Activated CD8-positive, alpha-beta memory T cell treated with anti-CD3 and anti-CD28 coated beads, Interleukin-2, amount 50 U/mL, for 4 hours (primary cell): ENCODE measurements at regions not wholly inside any gene's neighbourhood (a gene's known extent, or its start where the extent isn't known, plus 50 kb on each side); places are given as distances from the start of the nearest gene placed in this dataset.

ENCODE experiments used
- DNase-seq: peaks from one replicate; pipeline ENCODE4 v3.0.0-alpha.2; 2020

DNA sequence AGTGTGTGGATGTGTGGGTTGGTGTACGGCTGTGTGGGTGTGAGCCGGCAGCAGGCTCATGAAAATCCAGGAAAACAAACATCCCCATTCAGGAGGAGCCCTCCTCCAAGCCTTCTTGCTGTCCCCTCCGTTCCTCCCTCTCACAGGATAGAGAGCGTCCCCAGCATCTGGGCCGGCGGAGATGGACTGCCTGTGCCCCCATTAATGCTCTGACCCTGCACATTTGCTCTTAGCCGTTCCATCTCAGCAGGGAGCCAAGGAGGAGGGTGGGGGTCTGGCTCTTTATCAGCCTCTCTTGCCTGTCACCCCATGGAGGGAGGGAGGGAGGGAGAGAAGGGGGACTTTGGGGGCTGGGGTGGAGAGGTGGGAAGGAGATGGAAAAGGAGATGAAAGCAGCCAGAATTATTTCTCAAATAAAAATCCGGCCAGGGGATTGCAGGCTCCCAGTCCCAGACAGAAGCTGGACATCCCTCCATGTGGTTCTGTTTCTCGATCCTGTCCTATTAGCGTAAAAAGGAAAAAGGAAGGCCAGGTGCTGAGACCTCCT lies 240.0 kb upstream of the ZFHX3 start:
- no peak for DNase-seq

GRCh38 chr16:73286346-73287267 lies 238.7 kb upstream of the ZFHX3 start:
- DNase-seq: no peak

- no peak for DNase-seq
Observed at GRCh38 chr16:73285436-73286201, 237.7 kb upstream of the ZFHX3 start.

DNA sequence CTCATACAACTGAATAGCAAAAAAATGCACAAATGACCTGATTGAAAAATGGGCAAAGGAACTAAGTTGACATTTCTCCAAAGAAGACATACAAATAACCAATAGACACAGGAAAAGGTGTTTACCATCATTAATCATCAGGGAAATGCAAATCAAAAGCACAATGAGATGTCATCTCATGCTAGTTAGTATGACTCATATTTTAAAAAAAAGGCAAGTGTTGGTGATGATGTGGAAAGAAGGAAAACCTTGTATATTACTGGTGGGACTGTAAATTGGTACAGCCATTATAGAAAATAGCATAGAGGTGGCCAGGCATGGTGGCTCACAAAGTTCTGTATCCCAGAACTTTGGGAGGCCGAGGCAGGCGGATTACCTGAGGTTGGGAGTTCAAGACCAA lies 232.5 kb upstream of the ZFHX3 start:
- DNase-seq: no peak

DNA sequence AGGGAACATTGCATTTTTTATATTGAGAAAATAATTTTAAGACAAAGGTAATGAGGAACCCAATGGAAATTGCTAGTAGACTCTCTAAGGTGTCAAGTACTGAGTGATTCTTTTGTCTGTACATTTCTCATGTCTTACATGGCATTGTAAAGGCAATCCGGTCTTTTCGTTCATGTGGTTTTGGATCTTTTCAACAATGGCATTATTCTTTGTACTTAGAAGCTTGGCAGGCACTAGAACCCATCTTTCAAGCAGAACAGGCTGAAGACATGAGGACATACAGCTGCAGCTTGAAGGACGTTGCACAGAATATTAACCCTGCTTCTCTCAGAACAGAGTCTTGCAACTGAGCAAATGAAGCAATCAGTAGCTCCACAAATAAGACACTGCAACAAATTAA lies 231.5 kb upstream of the ZFHX3 start:
- no peak for DNase-seq

DNA sequence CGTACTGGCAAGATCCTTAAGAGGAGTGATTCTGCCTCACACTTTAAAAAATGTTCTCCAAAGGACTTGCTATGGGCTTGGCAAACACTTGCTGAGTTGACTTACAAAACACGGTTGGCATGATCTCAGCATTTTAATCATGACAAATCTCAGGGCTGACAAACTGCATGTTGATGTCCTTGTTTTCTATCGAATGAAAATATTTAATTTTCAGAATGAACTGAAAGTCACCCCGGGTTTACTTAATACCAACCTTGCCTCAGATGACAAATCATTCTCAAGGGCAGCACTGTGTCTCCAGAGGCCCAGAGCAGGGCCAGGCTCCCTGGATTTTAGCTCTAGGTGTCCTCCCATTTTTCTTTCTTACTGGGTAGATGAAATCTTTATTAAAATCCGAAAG lies 229.1 kb upstream of the ZFHX3 start:
- no peak for DNase-seq

- no peak for DNase-seq
Observed at GRCh38 chr16:73275448-73275847, 227.5 kb upstream of the ZFHX3 start.

GRCh38 chr16:73275024-73275423 lies 227.1 kb upstream of the ZFHX3 start:
- DNase-seq: no peak

GRCh38 chr16:73274140-73274539 lies 226.2 kb upstream of the ZFHX3 start:
- no peak for DNase-seq

DNA sequence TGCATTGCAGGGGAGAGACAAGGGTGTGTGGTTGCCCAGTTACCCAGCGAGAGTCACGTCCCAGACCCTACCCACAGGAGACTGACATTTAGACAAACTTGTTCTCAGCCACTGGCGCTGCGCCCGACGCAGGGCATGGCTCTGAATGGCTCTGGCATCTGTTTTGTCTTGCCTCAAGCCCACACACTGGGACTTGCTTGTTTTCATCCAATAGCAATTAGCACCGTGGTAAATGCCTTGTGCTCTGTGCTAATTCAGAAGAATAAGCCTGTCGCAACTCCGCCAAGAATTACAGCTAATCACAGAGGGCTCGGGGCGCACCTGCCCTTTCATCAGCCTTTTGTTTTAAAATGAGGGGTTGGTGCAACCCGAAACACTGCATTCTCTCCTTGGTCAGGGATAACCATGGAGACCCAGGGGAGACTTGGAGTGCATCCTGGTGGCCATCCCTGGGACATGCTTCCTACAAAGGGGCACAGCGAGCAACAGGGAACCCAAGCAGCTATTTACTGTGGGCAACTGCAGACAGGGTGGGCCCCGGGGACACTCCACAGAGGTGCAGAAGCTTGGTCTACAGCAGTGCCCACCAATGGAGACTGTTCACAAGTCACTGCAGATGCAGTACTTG lies 220.6 kb upstream of the ZFHX3 start:
- DNase-seq: no peak

GRCh38 chr16:73265935-73266334 lies 218.0 kb upstream of the ZFHX3 start:
- no peak for DNase-seq

- no peak for DNase-seq
Observed at GRCh38 chr16:73265124-73265837, 217.4 kb upstream of the ZFHX3 start.

DNA sequence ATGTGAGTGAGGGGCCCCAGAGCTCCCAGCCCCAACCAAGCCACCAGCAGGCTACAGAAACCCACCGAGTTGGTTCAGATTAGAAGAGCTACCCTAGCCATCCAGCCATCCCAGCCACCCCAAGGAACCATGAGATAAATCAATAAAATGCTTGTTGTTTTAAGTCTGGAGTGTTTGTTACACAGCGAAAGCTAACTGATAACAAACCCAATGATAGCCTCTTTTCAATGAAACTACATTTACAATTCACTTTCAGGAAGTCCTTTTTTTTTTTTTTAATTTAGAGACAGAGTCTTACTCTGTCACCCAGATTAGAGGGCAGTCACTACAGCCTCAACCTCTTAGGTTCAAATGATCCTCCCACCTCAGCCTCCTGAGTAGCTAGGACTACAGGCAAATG lies 215.0 kb upstream of the ZFHX3 start:
- DNase-seq: no peak

DNA sequence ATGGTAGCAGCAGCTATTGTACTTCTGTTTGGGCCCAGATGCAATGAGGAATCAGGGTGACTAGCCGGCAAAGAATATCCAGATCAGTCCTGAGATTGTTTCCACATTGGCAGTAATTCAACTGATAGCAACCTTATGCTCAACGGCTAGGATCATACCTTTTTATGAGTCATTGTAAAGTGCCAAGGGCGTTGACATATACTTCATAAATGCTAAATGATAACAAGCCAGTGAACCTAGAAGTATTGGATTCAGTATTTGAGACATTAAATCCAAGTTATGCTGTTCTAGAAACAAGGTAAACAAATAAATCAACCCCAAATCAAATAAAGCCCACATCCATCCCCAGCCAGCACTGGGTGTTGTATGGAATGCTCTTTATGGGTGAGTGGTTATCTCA lies 207.1 kb upstream of the ZFHX3 start:
- no peak for DNase-seq

DNA sequence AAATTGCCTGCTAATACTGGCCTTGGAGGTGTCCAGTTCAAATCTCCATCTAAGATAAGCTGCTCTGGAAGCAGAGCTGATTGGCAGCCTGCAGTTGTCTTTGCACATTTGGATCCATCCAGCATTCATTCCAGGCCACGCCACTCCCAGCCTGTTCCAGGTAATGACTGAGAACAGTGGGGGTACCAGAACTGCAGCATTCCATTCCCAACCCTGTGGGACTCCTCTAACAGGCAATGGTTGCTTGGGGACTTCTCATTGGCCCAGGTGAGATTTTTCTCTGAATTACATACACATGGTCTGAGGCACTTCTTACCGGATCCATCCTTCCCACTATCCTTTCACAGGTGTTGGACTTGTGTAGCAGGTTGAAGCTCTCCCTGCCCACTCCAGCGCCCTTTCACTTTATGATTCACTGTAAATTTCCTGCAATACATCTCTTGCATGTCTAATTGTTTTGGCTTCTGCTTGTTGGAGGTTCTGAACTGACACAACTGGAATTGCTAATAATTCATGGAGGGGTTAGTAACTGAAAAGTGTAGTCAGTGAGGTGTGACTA lies 206.1 kb upstream of the ZFHX3 start:
- DNase-seq: no peak

- no peak for DNase-seq
Observed at GRCh38 chr16:73252446-73252845, 204.5 kb upstream of the ZFHX3 start.

- DNase-seq: no peak
Observed at GRCh38 chr16:73251608-73252007, 203.7 kb upstream of the ZFHX3 start.

DNA sequence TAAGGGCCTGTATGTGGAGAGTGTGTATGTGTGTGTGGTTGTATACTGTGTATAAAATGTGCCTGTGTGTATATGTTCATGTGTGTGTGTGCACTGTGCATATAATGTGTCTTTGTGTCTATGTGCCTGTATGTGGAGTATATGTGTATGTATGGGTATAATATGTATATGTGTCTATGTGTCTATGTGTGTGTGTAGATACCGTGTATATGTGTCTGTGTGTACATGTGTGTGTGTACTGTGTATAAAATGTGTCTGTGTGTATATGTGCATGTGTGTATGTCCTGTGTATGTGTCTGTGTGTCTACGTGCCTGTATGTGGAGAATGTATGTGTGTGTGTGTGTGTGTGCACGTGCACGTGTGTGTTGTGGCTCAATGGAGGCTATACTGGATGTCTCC lies 200.4 kb upstream of the ZFHX3 start:
- DNase-seq: no peak

DNA sequence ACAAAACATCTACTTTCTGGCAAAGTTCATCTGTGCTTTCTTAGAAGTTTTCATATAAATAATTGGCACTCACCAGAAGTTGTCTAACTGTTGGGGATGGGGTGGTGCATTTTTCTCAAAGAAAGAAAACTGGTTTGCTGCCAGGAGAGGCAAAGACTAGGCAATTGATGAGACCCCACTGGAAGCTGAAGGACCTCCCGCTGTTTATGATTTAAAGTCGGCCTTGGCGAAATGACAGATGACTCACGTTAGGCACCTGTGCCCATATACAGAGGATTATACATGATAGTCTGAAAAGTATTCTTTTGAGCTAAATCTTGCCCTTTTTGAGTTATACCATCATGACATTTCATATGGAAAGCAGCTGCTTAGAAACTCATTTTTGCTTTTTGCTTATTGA lies 193.0 kb upstream of the ZFHX3 start:
- DNase-seq: no peak

GRCh38 chr16:73237601-73238000 lies 189.7 kb upstream of the ZFHX3 start:
- no peak for DNase-seq

DNA sequence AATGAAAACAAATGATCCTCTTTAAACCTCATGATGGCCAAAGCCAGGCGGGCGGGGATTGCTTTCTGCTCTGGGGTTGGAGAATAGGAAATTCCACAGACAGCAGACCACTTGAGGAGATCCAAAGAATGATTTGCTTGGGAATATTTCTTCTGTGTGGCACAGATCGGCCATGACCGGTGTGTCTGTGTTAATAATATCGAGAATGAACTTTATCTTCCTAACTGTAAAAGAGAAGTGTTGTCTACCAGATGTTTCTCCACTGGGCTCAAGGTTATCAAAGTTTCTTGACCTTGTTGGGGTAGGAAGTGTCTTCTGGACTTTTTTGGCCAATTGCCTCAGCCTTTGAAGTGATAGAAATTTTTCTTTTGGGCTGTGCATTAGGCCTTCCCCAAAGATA lies 186.6 kb upstream of the ZFHX3 start:
- DNase-seq: no peak

DNA sequence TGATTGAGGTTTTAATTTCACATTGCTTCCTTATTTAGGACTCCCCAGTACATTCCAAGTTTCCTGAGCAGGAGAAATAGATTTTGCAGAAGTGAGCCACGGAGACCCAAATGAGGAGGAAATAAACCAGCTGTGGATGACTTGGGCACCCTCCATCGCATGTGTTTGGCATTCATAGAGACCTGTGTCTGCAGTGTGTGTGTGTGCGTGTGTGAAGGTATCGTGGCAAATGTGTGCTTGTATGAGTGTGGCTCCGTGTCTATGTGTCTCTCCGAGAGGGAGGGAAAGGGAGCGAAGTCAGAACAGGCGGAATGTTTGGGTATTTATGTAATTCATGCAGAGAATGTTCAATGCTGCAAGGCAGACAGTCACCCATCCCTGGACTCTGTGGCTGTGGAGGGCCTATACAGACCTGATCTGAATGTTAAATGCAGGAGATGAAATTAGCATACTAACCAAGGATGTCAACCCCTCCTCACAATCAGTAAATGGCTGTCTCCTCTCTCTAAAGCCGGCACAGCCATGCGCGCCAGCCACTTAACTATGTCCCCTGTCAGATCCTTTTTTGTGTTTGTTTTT lies 186.0 kb upstream of the ZFHX3 start:
- DNase-seq: no peak
